GM19239 (cell line): ENCODE measurements at regions not wholly inside any gene's neighbourhood (a gene's known extent, or its start where the extent isn't known, plus 50 kb on each side); places are given as distances from the start of the nearest gene placed in this dataset.

ENCODE experiments used
- DNase-seq: peaks from one replicate; pipeline ENCODE4 v3.0.0; 2011; ENCODE audit warnings: low spot score; ENCODE audit not compliant: insufficient read length
- FAIRE-seq: peaks from 2 replicates; lab custom pipeline; 2011; peaks lifted over from hg19 to GRCh38; lab: Jason Lieb, UNC

- FAIRE-seq = no peak
- no peak for DNase-seq
These were observed 116.3 kb downstream of the ANKRD60 start for GRCh38 chr20:58112017-58112781.

DNA sequence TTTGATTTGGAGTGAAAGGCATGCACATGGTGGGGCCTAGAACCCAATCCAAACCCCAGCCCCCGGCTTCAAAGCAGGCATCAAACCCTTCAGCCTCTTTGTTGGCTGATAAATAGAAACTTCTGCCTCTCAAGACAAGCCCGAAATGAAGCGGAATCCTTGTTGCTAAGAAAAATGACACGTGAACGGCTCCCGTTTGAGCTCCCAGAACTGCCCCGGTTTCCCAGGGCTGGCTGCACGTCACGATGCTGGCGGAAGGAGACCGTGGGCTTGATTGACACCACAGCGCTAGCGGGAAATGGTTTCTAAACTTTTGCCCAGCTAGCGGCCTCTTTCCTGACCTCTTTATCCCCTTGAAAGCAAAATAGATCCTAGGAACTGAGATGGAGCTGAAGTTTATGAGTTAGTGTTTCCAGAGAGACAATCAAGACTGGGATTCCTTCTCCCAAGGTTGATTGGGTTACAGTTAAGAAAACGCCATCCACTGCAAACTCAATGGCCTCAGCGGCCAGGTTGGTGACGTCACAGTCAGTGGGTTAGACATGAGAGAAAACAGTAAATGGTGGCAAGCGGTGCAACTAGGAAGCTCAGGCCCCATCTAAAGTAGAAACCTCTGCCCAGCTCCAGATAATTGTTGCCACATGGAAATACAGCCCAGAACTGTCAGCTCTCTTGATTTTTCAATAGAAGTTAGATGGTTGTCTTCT, 117.0 kb downstream of the ANKRD60 start:
- DNase-seq = no peak
- no peak for FAIRE-seq

GRCh38 chr20:58109918-58110635, 118.4 kb downstream of the ANKRD60 start:
- DNase-seq = no peak
- FAIRE-seq = no peak

DNA sequence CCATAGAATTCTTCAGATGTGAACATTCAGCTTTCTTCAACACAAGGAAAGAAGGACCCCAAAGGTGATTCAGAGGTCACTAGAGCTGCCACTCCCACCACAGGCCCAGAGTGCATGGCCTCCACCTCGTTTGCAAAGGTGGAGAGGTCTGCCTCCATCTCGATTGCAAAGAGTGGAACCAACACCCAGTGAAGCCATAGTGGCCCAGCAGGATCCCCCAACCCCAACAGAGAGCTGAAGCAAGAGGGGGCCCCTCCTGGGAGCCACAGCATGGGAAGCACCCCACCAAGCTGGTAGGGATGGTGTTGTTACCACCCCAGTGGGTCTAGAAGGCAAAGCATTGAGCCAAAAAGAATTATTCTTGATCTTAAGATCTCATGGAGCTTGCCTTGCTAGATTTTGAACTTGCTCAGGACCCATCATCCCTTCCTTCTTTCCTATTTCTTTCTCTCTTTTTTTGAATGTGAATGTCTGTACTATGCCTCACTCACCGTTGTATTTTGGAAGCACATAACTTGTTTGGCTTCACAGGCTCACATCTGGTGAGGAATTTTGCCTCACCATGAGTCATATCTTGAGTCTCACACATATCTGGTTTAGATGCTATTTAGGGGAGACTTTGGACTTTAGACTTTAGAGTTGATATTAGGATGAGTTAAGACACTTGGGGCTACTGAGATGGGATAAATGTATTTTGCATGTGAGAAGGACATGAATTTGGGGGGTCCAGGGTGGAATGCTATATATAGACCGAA, 119.2 kb downstream of the ANKRD60 start:
- FAIRE-seq = no peak
- DNase-seq = no peak

DNA sequence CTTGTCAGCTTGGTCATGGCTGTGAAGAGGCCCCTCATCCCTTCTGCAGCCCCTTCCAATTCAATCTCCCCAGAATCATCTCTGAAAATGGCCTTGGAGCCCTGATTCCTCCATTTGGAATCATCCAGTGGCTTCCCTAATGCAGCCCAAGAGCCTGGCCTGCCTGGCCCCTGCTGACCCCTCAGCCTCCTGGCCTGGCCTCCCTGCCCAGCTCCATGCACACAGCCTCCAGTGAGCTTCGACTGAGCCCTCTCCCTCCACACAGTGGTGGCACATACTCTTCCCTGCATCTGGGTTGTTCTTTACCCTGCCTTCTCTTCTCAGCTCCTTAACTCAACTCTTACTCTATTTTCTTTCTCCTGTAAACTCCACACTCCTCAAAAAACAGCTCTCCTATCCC, 120.9 kb downstream of the ANKRD60 start:
- DNase-seq = no peak
- FAIRE-seq = no peak

- DNase-seq (no peak), FAIRE-seq (no peak)
These were observed 122.2 kb downstream of the ANKRD60 start for GRCh38 chr20:58106143-58106750.

- no peak for FAIRE-seq
These were observed 124.5 kb downstream of the ANKRD60 start for GRCh38 chr20:58103961-58104360.

DNA sequence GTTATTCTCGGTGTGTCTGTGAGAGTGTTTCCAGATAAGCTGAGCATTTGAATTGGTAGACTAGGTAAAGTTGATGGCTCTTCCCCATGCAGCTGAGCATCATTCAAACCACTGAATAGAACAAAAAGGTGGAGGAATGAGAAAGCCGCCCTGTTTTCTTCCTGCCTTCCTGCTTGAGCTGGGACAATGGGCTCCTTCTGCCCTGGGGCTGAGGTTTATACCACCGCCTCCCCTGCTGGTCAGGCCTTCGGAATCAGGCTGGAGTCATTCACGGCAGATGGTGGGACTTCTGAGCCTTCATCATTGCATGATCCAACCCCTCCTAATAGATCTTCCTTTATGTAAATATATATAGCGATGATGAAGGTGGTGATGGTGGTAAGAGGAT, 124.9 kb downstream of the ANKRD60 start:
- DNase-seq = no peak
- FAIRE-seq = no peak

More at GRCh38 chr20:58103961-58104360, 124.5 kb downstream of the ANKRD60 start:
- DNase-seq = no peak

GRCh38 chr20:58102744-58103516, 125.5 kb downstream of the ANKRD60 start:
- FAIRE-seq (no peak), DNase-seq (no peak)

DNA sequence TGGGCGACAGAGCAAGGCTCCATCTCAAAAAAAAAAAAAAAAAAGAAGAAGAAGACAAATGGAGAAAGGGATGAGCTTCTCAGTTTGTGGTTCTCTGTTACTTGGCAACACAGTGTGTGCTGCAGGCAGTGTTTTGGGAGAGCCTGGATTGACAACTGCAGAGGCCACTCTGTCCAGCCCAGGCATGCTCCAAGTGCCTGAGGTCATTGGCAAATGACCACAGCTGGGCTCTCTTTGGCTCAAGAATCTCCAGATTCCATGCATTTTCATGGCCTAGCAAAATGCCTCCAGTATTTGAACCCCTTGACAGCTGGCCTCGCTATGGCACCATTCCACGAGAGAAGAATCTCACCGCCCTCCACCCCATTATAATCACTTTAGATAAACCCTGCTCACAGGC, 126.2 kb downstream of the ANKRD60 start:
- FAIRE-seq (no peak), DNase-seq (no peak)

DNA sequence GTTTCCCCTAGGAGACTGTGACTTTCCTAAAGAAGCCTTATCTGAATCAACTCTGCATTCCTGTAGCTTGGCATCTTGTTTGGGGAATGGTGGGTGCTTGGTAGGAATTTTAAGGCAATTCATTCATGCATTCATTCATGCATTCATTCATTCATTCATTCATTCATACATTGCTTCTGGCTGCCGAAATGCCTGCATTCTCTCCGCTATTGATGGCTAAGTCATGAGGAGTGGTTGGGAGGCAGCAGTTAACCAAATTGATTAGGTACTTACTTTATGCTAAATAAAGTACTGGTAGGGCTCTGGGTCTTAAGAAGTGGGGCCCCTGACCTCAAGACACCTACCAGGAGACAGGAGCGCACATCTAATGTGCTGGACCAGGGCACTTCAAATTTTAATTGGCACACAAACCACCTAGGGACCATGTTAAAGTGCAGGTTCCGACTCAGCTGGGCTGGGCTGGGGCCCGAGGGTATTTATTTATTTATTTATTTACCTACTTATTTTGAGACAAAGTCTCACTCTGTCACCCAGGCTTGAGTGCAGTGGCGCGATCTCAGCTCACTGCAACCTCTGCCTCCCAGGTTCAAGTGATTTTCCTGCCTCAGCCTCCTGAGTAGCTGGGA, 127.6 kb downstream of the ANKRD60 start:
- FAIRE-seq (no peak), DNase-seq (no peak)

- DNase-seq (no peak), FAIRE-seq (no peak)
These were observed 128.3 kb downstream of the ANKRD60 start for GRCh38 chr20:58099956-58100730.

DNA sequence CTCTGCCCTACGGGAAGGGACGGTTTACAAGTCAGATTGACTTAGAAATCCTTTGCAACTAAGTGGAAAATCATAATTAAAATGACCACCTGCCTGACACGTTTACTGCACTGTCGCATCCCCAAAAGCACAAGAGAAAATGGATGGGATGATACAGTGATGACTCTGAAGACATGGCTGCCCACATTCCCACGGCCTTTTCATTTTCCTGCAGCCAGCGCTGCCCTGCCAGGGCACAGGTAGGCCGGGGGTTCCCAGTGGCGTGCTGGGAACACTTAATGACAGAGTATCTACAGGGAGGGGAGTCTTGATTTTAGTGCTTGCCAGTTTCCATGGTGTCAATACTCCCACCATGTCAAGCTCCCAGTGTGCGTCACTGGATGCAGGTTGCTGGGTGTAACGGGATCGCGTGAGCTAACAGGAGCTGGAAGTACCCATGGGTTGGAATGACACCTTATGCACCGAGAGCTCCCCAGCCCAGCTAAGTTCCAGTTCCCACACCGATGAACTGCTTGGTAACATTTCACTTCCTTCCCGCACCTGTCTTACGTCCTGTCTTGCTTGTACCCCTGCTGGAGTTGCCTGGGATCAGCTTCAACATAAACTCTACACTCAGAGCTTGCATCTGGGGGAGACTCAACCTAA, 129.0 kb downstream of the ANKRD60 start:
- DNase-seq = no peak
- no peak for FAIRE-seq

GRCh38 chr20:58098571-58098970, 129.9 kb downstream of the ANKRD60 start:
- no peak for FAIRE-seq
- no peak for DNase-seq

DNA sequence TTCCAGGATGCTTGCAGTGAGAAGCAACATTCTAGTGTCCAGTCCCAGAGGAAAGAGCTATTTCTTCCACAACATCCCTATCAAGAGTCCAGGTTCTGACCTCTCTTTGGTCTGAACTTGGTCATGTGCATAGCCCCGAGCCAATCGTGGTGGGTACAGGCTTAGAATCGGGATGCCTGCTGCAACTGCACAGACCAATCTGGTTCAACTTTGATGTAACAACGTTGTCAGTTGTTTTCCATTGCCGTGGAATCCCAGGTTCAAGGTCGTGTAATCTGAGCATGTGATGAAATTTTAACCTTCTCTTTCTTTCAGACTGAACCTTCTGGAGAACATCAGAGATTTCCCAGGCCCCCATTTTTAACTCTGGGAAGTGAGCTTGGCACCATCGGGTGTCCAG, 130.5 kb downstream of the ANKRD60 start:
- FAIRE-seq (no peak), DNase-seq (no peak)

- FAIRE-seq (no peak), DNase-seq (no peak)
These were observed 131.0 kb downstream of the ANKRD60 start for GRCh38 chr20:58097429-58097828.

- FAIRE-seq (no peak), DNase-seq (no peak)
These were observed 131.5 kb downstream of the ANKRD60 start for GRCh38 chr20:58096880-58097423.
